ENCODE measurements at regions not wholly inside any gene's neighbourhood (a gene's known extent, or its start where the extent isn't known, plus 50 kb on each side); places are given as distances from the start of the nearest gene placed in this dataset.
A peak's percentile ranks its signal among the peaks of the same experiment; 100 is the strongest.
"Not testable (repeated sequence)": the region's sequence is repeated elsewhere in the genome, so short reads cannot be mapped to it uniquely, and the experiment has no call there.

- H3K4me3 ChIP-seq (replicated peaks in 1 of 3): no peak overlapping the region
- peaks cover 0 to 6% of the 10 kb centered on the region in 2 donors for H3K4me1 ChIP-seq
- WGBS, 2 donors: 19 to 40% methylated on average over 1 of the region's 1 CpG
- H3K9me3 ChIP-seq: no peaks in the 10 kb centered on the region
- H3K36me3 ChIP-seq: no peaks in the 10 kb centered on the region
- no peak overlapping the region for H3K27ac ChIP-seq
- H3K27me3 ChIP-seq: no peaks in the 10 kb centered on the region
- no peak for DNase-seq
- intact Hi-C loops (cut with DNase I): no loop called here
- TF ChIP-seq CTCF (IDR thresholded peaks at IDR 0.05) (no peak), POLR2A (IDR thresholded peaks at IDR 0.05) (no peak)
These were observed 212.0 kb downstream of the ALG10B start for GRCh38 chr12:38528527-38528926.

GRCh38 chr12:38529281-38529680 is 212.7 kb downstream of the ALG10B start:
- H3K27ac ChIP-seq; H3K36me3 ChIP-seq; H3K9me3 ChIP-seq; H3K4me3 ChIP-seq (replicated peaks in 1 of 3); intact Hi-C loops (cut with DNase I); DNase-seq; H3K27me3 ChIP-seq; H3K4me1 ChIP-seq: not testable (repeated sequence)
- WGBS, 2 donors: 94 to 96% methylated on average over 3 of the region's 3 CpGs

- Histone ChIP-seq H3K27me3 (no peaks in the 10 kb centered on the region), H3K9me3 (no peaks in the 10 kb centered on the region), H3K36me3 (no peaks in the 10 kb centered on the region), H3K27ac (no peak overlapping the region), H3K4me1 (peaks cover 5% of the 10 kb centered on the region in 2 donors), H3K4me3 (replicated peaks in 1 of 3) (no peak overlapping the region)
- no peak for TF ChIP-seq CTCF (IDR thresholded peaks at IDR 0.05)
- TF ChIP-seq POLR2A (IDR thresholded peaks at IDR 0.05): no peak
- DNase-seq: no peak
- WGBS, 2 donors: 63 to 75% methylated on average over 4 of the region's 4 CpGs
- intact Hi-C loops (cut with DNase I): no loop called here
These were observed 221.7 kb downstream of the ALG10B start for GRCh38 chr12:38538319-38538718.

- H3K4me1 ChIP-seq: peaks cover 8 to 11% of the 10 kb centered on the region in 2 donors
- no peaks in the 10 kb centered on the region for H3K36me3 ChIP-seq
- H3K27me3 ChIP-seq: no peaks in the 10 kb centered on the region
- 81 to 88% methylated on average over 1 of the region's 1 CpG for WGBS, 2 donors
- H3K4me3 ChIP-seq (replicated peaks in 1 of 3): no peak overlapping the region
- DNase-seq: no peak
- TF ChIP-seq POLR2A (IDR thresholded peaks at IDR 0.05): no peak
- no peak for TF ChIP-seq CTCF (IDR thresholded peaks at IDR 0.05)
- no peaks in the 10 kb centered on the region for H3K9me3 ChIP-seq
- no peak overlapping the region for H3K27ac ChIP-seq
- intact Hi-C loops (cut with DNase I): no loop called here
These were observed 223.6 kb downstream of the ALG10B start for GRCh38 chr12:38540156-38540555.

- H3K27me3 ChIP-seq: no peaks in the 10 kb centered on the region
- TF ChIP-seq CTCF (IDR thresholded peaks at IDR 0.05): no peak
- no peak for TF ChIP-seq POLR2A (IDR thresholded peaks at IDR 0.05)
- H3K4me3 ChIP-seq (replicated peaks in 1 of 3): no peak overlapping the region
- H3K4me1 ChIP-seq: peaks cover 8 to 11% of the 10 kb centered on the region in 2 donors
- H3K27ac ChIP-seq: no peak overlapping the region
- no peak for DNase-seq
- H3K36me3 ChIP-seq: no peaks in the 10 kb centered on the region
- intact Hi-C loops (cut with DNase I): no loop called here
- H3K9me3 ChIP-seq: no peaks in the 10 kb centered on the region
These were observed 225.3 kb downstream of the ALG10B start for GRCh38 chr12:38541849-38542248.

- H3K27me3 ChIP-seq: no peaks in the 10 kb centered on the region
- intact Hi-C loops (cut with DNase I): no loop called here
- H3K9me3 ChIP-seq: no peaks in the 10 kb centered on the region
- TF ChIP-seq CTCF (IDR thresholded peaks at IDR 0.05) (no peak), POLR2A (IDR thresholded peaks at IDR 0.05) (no peak)
- 33 to 56% methylated on average over 1 of the region's 1 CpG for WGBS, 2 donors
- peak; percentile 23 to 52 for DNase-seq
- H3K27ac ChIP-seq: no peak overlapping the region
- no peaks in the 10 kb centered on the region for H3K36me3 ChIP-seq
- H3K4me1 ChIP-seq: peaks cover 8 to 11% of the 10 kb centered on the region in 2 donors
- H3K4me3 ChIP-seq (replicated peaks in 1 of 3): no peak overlapping the region
These were observed 226.6 kb downstream of the ALG10B start for GRCh38 chr12:38543151-38543550.
